NCI-H2196 treated with DMSO at 0.1 percent for 48 hours (cell line): ENCODE measurements at regions not wholly inside any gene's neighbourhood (a gene's known extent, or its start where the extent isn't known, plus 50 kb on each side); places are given as distances from the start of the nearest gene placed in this dataset.

Experiments used
- DNase-seq: peaks from one replicate; lab custom pipeline; 2025; ENCODE audit not compliant: unreplicated experiment; lab: John Stamatoyannopoulos, UW

GRCh38 chr18:61237529-61237928 is 95.7 kb upstream of the CDH20 start:
- no peak for DNase-seq

DNA sequence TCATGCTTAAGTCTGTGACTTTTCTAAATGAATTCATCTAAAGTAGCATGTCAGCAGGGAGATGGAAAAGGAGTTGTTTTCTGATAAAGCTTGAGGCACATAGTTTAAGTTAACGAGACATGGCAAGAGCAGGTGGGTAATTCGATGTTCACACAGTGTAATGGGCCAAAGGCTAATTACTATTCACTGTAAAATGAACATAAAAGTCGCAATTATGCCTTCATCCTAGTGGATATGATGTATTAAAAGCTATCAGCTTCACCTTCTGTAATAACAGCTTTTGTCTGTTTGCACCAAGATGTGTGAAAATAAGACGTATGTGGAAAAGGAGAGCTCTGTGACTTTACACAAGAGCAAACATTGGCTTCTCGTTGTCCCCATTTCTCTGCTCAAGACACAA is 94.2 kb upstream of the CDH20 start:
- DNase-seq = no peak

DNA sequence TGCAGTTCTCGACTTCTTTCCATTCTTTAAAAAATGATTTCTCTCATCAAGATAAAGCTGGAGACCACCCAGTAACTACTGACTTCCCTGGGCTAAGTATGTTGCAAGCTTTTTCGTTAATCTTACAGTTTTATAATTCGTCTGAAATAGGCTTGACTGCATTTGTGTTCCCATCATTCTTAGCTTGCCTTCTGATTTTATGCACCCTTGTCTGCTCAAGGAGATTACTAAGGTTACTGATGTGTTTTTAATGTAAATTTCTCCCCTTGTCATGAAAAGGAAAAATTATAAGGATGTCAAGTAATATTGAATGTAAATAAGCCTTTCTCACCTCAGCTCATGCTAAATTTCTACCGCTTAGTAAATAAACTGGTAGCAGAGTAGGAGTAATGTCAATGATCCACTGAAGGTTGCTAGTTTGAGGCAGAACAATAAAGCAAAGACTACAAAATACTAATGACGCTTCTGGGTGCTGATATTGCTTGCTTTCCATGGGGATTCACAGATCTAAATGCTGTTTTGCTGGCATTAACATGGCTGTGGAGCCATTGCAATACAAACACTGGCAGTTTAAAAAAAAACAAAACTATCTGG is 91.9 kb upstream of the CDH20 start:
- DNase-seq = no peak

DNA sequence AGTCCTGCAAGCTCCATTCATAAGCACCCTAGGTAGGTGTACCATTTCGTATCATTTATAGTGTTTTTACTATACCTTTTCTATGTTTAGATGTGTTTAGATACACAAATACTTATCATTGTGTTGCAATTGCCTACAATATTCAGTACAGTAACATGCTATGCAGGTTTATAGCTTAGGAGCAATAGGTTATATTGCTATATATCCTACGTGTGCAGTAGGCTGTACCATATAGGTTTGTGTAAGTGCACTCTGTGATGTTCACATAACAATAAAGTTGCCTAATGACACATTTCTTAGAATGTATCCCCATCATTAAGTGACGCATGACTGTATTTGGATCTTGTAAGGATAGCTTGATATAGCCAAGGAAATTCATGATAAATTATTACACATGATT is 88.6 kb upstream of the CDH20 start:
- DNase-seq = no peak

DNA sequence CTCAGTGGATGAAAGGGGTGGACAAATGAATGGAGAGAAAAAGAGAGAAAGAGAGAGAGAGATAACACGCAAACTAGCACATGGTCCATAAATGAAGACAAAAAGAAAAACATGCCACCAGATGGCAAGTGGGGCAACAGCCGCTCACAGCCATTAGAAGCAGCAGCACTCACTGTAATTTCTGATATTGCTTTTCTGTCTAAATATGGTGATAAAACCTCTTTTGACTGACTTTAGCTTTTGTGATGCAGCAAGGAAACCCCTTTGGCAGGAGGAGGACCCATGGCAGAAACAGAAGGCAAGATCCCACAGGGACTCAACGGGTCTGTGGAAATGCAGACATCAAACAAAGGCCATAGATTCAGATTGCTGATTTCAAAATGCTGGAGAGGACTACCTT is 88.0 kb upstream of the CDH20 start:
- no peak for DNase-seq

DNA sequence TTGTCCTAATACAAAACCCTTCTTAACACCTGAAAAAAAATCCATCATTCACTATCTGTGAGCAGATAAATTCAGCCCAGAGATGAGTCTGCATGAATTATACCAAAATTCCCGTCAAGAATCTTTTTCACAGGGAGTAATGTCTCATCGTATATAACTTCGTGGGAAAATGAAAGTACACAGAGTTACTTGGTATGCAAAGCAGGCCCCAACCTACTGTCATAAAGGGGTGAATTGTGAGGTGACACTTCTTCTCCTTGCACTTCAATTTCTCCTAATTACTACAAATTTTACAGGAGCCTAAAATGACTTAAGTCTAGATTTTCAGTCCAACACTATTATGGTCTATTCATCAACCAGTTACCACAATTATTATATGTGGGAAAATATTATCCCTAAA is 84.6 kb upstream of the CDH20 start:
- no peak for DNase-seq

DNA sequence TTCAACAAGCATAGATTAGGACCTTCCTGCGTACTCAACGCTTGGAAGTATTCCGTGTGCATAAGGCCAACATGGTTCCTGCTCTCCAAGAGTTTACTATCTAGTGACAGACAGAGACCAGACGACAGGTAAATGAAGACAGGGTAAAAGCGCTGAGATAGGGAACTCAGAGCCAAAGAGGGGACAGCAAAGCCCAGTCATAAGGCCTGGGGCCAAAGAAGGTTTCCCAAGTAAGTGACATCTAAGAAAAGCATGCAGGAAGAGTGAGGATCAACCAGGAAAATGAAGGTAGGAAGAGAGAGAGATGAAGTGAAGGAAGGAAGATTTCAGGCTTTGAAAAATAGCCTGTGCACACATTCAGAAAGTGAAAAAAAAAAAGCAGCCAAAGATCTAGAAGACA is 76.9 kb upstream of the CDH20 start:
- no peak for DNase-seq

GRCh38 chr18:61261870-61262269 is 71.4 kb upstream of the CDH20 start:
- DNase-seq = no peak

GRCh38 chr18:61272793-61273192 is 60.4 kb upstream of the CDH20 start:
- DNase-seq = no peak

DNA sequence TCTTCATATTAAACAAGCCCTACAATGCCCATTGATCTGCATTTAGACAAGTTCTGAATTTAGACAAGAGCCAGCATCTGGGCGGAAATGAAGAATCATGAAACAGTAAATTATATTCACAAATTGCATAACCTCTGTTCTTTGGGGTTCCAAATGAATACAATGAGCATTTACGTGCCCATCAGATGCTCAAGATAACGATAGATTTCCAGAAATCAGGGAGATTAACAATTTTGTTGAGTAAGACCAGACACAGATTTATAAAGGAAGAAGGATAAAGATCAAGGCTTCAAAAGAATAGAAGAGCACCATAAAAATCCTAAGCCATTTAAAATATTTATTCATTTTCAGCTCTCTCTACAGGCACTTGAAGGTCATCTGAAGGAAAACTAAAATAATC is 59.7 kb upstream of the CDH20 start:
- no peak for DNase-seq

GRCh38 chr18:61274416-61274960 is 58.7 kb upstream of the CDH20 start:
- DNase-seq = no peak

GRCh38 chr18:61277808-61278207 is 55.4 kb upstream of the CDH20 start:
- DNase-seq = no peak

DNA sequence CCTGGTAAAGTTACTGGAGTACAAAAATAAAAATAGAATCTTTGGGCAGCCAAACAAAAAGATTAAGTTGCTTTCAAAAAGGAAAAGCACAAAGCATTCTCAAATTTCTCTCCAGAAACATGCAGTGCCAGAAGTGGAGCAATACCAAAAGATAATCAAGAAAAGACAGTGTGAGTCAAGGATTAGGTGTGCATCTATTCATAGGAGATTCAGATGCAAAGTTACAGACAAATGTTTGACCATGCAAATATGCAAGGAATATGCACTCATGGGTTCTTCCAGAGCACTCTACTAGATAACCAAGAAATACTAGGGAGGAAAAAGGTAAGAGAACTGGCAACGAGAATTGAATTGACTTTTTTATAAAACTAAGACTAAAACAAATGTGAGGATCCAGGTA is 51.8 kb upstream of the CDH20 start:
- no peak for DNase-seq

GRCh38 chr18:61282926-61283325 is 50.3 kb upstream of the CDH20 start:
- DNase-seq = no peak
